HG02759 (cell line): ENCODE measurements at regions not wholly inside any gene's neighbourhood (a gene's known extent, or its start where the extent isn't known, plus 50 kb on each side); places are given as distances from the start of the nearest gene placed in this dataset.
"Not testable (repeated sequence)": the region's sequence is repeated elsewhere in the genome, so short reads cannot be mapped to it uniquely, and the experiment has no call there.

Experiments
- ATAC-seq: cut with Tn5 transposase; IDR thresholded peaks from one replicate; pipeline ENCODE4 v1.9.1; 2021; ENCODE audit warnings: mild to moderate bottlenecking, moderate library complexity; ENCODE audit not compliant: unreplicated experiment

DNA sequence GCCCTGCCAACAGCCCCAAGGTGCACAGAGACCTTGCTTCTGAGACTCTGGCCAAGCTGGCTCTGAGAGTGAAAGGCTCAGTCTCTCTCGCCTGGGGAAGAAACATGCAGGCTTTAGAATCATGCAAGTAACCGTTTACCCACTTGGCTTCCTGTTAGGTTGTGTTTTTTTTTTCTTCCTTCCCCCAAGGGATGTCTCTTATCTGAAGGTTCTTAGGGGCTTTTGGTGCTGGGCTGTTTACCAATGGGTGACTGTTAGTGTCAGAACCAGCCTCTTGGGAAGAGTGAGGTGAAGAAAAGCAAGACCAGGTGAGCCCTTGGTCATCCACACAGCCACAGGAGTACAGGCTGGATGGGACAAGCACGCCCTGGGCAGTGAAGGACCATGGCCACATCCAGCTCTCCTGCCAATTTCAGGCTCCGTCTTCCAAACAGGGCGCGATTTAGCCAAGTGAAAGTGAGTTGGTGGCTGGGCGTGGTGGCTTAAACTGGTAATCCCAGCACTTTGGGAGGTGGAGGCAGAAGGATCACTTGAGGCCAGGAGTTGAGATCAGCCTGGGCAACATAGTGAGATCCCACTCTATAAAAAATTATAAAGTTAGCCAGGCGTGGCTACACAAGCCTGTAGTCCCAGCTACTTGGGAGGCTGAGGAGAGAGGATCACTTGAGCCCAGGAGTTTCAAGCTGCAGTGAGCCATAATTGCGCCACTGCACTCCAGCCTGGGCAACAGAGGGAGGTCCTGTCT is 76.3 kb upstream of the CUX1 start:
- no peak for ATAC-seq

DNA sequence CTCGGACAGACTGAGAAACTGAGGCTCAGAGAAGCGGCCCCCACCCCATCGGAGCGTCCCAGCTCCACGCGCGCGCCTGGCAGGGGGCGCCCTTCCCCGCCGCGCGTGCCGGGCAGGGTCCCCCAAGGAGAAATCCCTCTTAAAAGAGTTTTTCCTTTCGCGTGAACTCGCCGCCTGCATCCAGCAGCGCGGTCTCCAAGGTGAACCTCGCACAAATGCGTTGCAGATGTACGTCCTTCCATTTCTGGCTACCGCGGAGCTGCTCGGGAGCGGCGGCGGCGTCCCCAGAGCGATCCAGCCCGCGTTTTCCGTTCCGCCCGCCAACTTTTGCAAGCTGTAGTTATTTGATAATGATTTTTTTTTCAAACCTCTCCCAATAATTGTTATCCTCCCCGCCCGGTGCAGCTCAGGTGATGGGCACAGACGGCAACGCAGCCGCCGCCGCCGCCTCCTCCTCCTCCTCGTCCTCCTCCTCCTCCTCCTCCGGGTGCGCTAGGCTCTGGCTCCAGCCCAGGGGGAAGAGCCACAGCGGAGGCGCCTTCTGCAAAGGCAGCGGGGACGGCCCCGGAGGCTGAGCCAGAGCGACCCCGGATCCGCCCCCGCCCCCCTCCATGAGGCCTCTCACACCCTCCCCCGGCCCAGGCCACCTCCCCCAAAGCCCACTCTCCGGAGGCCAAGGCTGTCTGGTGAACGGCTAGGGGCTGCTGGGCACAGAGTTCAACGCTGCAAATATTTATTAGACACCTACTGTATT is 74.0 kb upstream of the CUX1 start:
- ATAC-seq = no peak

DNA sequence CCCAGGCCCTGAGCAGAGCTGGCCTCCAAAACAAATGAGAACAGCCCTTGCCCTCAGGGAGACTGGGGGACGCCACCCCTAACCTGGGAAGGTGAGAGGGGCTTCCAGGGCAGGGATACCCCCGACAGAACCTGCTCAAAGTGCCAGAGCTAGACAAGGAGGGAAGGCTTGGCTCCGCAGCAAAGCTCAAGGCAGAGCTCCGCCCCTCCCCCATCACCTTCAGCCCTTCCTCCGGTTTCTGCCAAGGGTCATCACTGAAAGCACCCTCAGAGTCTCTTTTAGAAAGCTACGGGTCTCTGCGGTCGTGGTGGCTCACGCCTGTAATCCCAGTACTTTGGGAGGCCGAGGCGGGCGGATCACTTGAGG is 73.4 kb upstream of the CUX1 start:
- ATAC-seq = no peak

DNA sequence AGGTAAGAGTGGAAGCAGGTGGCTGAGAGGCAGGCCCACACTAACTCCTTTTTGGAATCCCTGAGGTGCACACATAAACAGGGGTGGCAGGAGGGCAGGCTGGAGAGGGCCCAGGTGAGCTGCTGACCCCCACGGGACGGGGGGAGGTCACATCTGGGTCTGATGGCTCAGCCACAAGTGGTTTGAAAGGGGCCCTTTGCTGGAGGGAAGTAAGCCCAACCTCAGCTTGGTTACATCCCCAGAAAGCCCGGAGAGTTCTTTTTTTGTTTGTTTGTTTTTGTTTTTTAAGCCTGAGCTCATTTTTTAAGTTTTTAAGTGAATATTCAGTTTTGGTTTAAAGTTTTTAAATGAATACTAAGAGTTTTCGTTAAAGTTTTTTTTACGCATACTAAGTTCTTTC is 72.8 kb upstream of the CUX1 start:
- no peak for ATAC-seq

DNA sequence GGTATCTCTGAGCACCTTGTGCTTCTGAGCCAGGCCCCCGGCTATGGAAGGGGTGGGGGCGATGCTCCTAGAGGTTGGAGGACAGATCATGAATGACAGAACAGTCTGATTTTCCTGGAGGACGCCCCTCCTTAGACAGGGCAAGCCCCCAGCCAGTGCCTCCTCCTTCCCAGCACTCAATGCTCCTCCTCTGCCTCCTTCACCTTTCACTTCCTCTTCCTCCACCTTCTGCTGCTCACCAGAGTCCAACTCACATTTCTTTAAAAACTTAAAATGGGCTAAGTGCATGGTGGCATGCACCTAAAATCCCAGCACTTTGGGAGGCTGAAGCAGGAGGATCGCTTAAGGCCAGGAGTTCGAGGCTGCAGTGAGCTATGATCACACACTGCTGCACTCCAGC is 71.1 kb upstream of the CUX1 start:
- ATAC-seq = no peak

DNA sequence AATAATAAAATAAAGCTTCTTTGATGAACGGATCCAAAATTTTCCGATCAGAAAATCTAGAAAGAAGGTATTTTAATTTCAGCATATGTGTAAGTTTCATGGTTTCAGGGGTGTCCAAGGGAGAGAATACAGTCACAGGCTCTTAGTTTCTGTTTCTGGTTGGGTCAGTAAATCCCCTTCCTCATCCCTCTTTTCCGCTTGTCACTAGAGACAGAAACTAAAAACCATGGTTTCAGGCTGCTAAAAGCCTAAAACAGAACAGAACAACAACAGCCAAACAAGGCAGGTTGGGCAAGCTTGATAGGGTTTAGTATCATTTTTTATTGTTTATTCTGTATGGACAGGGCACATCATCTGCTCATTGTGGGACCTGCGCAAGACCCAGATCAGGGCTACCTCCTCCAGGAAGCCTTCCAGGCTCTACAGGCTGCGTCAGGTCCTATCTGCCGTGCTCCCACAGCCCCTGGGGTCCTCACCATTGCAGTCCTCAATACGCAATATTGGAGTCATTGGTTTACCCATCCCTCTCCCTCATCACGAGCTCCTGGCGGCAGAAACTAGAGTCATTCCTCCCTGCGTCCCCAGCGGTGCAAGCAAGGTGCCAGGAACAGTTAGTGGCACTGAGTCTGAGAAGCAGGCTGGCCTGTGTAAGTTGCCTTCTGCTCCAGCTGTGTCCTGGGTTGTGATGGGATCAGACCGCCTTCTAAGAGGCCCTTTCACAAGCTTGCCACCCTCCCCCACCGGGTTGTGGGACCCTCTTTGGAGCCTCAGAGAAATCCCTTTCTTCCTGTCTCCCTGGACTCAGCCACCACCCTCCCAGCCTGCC is 70.2 kb upstream of the CUX1 start:
- no peak for ATAC-seq

DNA sequence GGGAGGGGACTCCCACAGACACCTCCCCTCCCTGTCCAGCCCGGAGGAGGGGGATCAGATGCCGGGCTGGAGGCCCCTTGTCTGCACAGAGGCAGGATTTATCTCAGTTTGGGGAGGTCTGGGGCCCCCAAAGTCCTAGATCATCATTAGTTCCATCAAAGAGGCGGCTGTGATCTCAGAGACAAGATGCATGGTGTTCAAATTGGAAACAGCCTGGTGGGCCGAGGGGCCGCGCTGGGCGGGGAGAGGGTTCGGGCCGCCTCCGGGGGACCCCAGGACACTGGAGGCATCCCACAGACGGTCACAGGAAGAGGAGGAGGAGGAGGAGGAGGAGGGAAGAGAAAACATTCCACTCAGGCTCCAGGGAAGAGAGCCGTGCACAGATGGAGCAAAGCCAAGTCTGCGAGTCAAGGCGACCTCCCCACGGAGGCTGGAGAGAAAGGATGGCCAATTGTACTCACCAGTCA is 69.5 kb upstream of the CUX1 start:
- ATAC-seq = no peak

DNA sequence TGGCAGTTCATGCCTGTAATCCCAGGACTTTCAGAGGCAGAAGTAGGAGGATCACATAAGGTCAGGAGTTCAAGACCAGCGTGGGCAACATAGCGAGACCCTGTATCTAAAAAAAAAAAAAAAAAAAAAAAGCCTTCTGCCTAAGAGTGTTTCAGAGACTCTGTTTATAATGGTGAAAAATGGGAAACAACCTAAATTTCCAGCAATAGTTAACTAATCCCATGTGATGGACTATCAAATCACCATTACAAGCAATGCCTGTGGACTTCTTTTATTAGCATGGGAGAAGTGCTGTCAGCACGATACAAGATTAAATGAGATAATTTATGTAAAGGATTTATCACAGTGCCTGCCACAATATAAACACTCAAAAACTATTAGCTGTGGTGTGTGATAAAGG is 67.5 kb upstream of the CUX1 start:
- no peak for ATAC-seq

DNA sequence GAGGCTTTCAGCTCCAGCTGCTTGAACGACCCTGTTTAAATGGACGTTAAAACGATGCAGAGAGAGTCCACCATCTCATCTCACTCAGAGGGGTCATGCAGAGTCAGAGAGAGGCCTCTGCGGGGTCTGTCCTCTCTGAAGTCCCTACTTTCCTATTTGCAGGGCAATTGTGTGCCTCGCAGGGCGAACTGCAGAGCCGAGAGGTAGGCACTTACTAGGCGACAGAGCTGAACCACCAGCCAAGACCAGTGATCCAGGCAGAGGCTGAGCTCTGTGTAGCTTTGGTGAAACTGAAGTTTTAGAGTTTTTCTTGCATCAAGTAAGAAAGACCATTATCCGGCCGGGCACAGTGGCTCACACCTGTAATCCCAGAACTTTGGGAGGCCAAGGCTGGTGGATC is 64.1 kb upstream of the CUX1 start:
- ATAC-seq = no peak

DNA sequence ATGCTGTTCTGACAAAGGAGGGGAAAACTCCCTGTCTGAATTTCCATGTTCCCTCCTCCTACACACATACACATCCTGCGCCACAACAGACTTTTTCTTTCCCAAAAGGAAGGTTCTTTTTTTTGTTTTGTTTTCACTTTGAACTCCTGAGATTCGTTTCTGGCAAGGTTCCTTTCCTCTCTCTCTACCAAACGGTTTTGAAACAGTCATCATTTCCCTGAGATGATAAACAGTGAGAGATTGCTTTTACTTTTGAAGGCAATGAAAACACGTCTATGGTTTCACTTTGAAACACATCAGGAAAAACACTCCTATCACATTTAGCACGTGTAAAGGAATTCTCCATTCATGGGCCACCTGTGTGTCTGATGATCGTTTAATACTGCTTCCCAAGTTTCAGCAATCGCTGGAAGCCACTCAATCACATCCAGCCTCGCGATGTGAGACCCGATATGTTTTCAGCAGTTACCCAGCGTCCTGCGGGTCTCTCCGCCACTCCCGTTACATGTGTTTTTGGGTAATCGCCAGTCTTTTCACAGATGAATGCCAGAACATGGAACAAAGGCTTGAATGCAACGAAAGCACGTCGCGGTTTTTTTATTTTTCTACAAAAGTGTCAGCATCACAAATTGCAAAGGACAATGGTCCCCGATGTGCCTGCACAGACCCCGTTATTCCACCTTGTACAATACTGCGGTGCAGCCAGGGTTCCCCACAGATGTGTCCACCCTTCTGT is 62.8 kb upstream of the CUX1 start:
- no peak for ATAC-seq

DNA sequence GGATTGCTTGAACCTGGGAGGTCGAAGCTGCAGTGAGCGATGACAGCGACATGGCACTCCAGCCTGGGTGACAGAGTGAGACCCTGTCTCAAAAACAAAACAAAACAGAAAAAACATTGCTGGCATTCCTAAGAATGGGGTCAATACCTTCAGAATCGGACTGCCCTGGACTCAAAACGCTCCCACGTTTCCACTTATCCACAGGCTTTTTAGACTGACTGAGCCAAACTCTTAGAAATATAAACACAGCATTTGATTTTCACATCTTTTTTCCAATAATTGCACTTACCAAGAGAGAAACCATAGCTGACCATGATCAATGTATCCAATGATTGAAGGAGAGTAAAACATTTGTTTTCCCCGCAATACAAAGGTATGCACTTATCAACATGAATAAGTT is 59.5 kb upstream of the CUX1 start:
- ATAC-seq = no peak

DNA sequence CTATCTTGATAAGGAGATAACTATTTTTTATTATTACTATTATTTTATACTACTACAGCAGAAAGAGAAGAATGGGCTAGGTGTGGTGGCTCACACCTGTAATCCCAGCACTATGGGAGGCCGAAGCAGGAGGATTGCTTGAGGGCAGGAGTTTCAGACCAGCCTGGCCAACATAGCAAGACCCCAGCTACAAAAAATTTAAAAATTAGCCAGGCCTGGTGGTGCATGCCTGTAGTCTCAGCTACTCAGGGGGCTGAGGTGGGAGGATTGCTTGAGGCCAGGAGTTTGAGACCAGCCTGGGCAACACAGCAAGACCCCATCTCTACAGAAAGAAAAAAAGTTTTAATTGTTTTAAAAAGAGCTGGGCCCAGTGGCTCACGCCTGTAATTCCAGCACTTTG is 58.9 kb upstream of the CUX1 start:
- ATAC-seq = not testable (repeated sequence)

DNA sequence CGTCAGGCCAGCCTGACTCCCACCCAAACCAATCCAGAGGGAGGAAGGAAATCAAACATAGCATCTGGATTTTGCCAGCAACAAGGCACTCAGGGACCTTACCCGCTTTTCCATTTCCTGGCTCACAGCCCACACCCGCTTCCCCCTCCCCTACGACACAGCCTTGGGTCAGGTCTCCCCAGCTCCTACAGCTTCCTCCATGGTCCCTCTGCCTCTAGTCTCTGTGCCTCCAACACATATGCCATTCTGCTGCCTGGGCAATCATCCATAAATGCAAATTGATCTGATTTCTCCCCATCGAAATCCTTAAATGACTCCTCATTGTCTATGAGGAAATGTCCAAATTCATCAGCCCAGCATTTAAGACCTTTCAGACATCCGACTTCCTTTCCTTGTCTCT is 53.2 kb upstream of the CUX1 start:
- ATAC-seq = no peak

DNA sequence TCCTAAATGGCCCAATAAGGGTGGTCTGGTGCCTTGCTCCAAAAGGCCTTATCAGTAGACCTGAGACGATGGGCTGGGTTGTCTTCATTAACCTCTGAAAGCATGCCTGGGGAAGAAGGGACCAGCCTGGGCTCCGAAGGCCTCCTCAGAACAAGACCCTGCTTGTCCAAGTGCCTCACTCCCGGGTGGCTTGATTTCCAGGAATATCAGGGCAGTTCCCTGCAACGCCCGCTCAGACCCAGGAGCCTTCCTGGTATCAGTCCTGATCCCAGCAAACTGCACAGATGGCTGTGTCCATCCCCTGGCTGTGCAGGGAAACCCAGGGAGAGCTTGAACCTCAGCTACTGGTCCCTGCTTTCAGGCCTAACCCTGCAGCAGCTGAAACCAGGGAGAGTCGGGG is 49.9 kb upstream of the CUX1 start:
- no peak for ATAC-seq
